GM21423 (cell line): ENCODE measurements at regions not wholly inside any gene's neighbourhood (a gene's known extent, or its start where the extent isn't known, plus 50 kb on each side); places are given as distances from the start of the nearest gene placed in this dataset.
"Not testable (repeated sequence)": the region's sequence is repeated elsewhere in the genome, so short reads cannot be mapped to it uniquely, and the experiment has no call there.

Experiments
- ATAC-seq: cut with Tn5 transposase; IDR thresholded peaks from one replicate; pipeline ENCODE4 v1.9.1; 2021; ENCODE audit warnings: mild to moderate bottlenecking, moderate library complexity; ENCODE audit not compliant: unreplicated experiment

DNA sequence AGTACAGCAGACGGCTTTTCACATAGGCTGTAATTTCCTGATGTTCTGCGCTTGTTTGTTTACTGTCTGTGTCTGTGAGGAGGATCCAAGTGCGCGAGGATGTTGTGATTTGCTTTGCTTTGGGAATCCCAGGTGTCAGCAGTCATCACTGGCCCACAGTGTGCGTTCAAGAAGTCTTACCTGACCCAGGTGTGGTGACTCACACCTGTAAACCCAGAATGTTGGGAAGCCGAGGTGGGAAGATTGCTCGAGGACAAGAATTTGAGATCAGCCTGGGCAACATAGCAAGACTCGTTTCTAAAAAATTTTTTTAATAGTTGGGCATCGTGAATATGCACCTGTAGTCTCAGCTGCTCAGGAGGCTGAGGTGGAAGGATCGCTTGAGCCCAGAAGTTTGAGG is 110.7 kb downstream of the CRLF3 start:
- not testable (repeated sequence) for ATAC-seq

DNA sequence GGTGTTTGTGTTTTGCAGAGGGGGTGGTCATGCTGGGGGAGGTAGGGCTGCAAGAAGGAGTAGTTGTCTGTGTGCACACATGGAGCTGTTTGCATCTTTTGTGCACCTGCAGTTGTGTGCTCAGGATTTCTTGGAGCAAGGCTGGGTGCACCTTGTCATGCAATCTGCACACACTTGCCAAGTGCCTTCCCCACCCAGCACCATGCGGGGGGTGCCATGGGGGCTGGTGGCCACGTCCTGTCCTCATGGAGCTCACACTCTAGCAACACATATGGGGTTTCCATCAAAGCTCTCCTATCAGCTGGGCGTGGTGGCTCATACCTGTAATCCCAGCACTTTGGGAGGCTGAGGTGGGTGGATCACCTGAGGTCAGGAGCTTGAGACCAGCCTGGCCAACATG is 111.6 kb downstream of the CRLF3 start:
- not testable (repeated sequence) for ATAC-seq

DNA sequence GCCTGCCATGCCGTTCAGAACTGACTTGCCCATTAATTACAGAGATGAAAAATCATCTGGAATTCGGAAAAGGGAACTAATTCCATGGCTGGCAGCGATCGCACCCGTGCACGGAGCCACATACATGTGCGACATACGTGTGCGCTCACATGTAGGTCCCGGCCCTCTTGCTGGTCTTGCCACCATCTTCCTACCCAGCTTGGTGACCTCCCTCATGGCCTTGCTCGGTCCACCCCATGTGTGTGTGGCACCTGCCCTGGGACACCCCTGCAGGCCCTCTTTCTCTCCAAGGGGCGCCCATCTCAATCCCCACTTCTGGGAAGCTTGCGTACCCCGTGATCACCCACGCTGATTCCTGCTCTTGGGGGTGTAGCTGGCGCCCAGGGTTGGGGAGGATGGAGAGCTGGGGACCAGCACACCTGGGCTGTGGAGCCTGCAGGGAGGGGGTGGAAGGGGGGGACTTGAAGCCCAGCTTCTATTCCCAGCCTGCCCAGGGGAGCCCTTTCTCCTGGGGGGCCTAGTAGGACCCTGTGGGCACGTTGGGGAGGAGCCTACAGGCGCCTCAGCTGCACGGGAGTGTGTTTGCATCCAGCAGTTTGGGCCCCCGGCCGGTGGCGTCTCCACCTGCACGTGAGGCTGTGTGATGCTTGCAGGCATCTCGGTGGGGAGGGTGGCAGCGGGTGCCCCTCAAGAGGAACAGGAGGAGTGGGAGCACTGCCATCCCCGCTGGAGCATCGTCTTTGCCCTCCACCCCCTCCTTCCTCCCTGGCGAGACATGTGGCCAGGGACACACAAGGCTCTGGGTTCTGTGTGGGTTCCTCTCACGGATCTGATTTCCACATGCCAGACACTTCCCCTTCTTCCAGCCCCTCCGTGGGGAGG is 112.6 kb downstream of the CRLF3 start:
- not testable (repeated sequence) for ATAC-seq

DNA sequence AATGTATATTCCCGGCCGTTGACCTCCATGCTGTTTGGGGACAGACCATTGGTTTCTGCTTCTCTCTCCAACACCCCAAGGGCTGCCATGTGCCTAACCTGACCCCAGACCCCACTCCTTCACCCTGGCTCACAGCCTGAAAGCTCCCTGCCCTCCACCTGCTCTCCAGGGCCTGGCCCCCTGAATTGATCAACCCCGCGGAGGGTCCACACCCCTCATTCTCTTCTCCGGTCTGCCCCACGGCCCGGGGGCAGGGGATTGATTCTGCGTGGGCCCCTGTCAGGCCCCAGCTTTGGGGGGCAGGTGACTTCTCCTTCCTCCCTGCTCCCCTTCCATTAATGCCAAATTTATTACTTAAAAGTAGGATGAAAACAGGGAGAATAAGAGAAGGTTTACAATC is 113.3 kb downstream of the CRLF3 start:
- not testable (repeated sequence) for ATAC-seq

DNA sequence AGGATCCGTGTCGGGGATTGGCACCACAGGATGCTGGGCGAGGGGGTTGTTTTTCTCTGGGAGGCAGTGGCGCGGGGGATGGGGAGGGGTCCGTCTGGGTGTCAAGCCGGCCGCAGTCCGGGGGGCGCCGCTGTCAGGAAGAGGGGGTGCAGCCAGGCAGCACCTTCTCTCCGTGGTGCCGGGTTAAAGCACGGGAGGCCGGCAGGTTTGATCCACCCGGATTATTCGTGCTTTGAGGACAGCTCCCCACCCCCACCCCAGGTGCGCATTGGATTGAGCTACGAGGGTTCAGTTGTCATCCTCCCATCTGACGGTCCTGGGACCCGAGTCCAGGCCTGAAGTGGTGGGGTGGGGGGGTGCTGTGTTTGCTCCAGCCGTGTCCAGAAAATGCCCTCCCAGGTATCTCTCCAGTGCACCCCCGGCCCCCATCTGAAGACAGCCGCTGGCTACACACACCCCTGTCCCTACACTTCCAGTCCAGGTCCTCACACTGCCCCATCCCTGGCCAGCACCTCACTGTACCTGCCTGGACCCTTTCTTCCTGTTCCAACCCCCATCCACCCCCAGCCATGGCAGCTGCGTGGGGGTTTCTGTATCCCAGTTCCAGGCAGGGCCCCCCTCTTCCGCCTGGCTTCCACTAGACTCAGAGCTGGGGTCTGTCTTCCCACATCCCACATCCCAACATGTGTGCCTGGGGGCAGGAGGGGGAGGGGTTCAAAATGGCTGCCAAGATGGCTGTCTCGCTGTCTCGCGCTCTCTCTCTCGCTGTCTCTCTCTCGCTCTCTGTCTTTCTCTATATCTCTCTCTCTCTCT is 114.0 kb downstream of the CRLF3 start:
- ATAC-seq: not testable (repeated sequence)

DNA sequence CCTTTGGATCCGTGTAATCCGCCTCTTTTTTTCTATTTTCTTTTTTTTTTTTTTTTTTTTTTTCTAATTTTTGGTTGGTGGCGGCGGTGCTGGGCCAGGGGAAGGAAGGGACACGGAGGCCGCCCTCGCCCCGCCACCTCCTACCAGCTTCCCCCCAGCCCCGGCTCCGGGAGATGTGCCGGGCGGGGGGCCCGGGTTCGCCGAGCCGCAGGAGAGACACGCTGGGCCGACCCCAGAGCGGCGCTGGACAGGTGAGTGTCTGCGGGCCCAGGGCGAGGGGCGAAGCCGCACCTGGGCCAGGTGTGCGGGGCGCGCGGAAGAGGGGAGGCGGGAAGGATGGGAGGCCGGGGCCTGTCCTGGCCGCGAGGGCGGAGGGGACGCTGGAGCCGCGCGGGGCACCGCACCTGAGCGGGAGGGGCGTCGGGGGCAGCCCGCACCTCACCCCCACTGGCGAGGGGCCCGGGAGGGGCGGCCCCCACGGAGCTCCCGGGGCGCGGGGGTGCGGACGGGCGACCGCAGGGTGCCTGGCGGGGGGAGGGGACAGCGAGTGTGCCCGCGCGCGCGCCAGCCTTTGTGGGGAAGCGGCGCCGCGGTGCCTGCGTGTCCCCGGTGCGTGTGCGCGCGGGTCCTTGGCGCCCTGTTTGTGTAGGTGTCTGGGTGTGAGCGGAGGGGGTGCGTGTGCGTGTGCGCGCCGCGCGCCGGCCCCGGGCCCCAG is 114.8 kb downstream of the CRLF3 start:
- not testable (repeated sequence) for ATAC-seq

DNA sequence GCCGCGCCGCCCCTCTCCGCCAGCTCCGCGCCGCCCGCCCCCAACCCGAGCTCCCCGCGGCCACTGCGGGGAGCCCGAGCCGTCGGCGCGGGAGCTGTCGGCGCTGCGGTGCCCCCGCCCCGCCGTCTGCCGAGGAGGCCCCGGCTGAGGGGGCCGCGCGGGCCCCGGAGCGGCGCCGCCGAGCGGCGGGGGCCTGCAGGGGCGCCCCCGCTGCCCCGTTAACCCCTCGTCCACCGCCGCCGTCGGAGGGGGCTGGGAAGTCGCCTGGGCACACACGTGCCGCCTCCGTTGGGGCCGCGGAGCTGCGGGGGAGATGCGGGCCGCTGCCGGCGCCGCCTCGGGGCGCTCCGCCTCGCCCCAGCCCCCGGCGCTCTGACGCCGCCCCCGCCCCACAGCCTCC is 115.4 kb downstream of the CRLF3 start:
- not testable (repeated sequence) for ATAC-seq

DNA sequence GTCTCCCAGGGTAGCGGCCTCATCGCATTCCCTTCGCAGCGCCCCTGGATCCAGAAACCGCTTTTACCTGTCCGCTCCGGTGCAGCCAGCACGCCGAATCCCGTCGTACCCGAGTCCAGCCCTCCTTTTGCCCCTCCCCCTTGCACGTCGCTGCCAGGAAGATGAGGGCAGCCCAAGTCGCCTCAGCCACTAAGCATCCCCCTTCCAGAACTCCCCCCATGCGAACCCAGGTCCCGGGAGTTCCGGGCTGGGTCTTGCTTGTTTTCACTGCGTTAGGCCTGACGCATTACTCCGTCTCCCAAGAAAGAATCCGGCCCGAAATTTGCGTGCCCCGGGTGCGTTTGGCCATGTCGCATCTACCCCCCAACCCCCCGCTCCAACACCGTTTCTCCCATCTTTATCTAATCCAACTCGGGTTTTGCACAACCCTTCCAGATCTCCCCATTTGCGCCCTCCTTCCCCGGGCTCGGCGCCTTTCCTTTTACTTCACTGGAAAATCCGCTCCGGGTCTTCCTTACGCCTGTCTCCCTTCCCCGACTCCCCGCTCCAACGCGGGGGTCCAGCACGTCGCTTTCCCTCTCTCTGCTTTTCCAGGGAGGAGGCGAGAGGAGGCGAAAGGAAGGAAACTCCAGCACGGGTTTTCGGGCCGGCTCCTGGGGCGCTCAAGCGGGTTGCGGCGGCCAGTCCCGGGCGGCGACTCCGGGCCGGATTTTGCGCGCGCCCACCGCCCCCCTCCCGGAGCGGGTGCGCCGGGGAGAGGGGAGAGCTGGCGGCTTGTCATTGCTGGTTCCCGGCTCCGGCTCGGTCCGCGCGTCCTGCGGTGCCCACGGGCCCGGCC is 116.0 kb downstream of the CRLF3 start:
- ATAC-seq: peak; percentile 56

DNA sequence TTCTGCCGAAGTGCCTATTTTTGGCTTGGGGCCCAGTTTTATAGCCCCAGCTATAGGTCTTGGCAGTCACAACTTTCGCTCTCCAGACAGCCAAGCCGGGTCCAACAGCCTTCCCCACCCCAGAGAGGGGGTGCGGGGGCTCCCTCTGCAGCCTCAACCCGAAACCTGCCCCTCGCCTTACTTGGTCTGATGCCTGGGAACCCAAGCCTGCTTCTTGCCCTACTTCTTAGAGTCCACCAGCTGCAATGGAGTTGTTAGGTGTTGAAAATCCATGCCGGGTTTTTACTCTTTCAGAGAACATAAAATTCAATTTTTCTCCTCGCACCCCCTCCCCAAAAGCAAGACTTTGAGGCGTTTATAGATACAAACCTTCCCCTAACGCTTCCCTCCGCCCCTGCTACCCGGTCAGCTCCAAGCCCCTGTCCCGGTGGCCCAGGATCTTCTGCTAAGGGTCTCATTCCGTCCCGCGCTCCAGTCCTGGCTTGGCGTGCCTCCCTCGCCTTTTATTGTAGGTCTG is 116.7 kb downstream of the CRLF3 start:
- ATAC-seq: not testable (repeated sequence)

DNA sequence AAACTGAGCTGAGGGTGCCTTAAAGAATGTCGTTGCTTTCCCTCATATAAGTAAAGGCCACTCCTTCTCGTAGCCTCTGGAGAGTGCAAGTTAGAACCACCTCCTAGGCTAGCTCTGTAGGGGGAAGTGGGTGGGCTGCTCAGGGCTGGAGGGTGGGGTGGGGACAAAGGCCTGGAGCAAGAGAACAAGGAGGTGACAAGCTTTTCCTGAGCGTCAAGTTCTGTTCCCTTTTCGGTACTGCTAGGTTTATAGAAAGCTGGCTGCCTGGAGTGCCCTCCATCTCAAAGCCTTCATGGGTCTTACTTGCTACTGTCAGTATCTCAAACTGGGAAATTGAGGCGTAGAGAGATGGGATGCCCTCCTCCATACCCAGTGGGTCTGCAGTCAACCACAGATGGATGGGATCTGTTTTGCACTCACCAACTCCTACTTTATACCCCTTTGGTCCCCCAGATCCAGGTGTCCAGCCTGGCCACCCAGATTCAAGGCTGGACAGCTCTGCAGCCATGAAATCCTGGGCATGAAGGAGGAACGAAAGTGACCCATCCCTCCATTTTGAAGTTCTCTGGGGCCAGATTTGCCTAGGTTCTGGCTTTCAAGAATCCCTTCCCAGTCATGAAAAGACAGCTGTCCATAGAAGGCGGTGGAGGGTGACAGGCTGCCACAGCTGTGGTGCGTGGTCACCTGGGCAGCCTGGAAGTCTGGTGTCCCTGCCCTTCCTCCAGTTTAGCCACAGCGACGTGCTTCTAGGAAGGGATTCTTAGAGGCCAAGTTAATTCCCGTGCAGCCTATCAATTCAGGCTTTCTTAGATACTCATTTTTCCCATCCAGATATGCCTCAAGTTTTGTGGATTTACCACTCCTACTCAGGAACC is 117.8 kb downstream of the CRLF3 start:
- ATAC-seq: not testable (repeated sequence)

DNA sequence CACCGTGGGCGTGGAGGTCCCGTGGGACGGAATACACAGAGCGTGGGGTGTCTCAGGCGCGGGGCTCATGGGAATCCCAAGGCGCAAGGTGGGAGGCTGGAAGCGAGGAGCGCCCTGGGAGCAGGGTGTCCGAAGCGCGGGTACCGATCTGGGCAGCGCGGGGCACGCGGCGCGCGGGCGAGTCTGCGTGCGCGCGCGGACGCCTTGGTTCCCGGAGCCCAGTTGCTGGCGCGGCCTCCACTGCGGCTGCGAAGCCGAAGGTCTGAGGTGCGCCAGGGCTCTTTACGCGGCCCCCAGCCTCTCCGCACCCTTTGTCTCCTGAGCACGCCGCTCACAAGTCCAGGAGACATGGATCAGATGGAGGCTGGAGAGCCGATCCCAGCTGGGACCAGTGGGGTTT is 118.5 kb downstream of the CRLF3 start:
- not testable (repeated sequence) for ATAC-seq

DNA sequence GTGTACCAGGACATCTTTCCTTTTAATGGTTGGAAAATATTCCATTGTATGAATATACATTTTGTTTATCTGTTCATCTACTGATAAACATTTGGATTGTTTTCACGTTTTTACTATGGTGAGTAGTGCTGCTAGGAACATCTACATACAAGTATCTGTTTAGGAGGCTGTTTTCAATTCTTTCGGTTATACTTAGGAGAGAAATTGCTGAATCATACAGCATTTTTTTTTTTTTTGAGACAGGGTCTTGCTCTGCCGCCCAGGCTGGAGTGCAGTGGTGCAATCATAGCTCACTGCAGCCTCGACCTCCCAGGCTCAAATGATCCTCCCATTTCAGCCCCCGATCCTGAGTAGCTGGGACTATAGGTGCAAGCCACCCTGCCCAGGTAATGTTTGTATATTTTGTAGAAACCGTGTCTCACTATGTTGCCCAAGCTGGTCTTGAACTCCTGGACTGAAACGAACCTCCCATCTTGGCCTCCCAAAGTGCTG is 122.9 kb downstream of the CRLF3 start:
- ATAC-seq: no peak

DNA sequence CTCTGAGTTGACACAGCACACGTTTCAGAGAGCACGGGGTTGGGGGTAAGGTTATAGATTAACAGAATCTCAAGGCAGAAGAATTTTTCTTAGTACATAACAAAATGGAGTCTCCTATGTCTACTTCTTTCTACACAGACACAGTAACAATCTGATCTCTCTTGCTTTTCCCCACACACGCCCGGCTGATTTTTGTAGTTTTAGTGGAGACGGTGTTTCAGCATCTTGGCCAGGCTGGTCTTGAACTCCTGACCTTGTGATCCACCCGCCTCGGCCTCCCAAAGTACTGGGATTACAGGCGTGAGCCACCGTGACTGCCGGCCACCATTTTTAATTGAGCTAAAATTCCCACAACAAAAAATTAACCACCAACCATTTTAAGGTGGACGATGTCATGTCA is 123.7 kb downstream of the CRLF3 start:
- ATAC-seq: not testable (repeated sequence)

DNA sequence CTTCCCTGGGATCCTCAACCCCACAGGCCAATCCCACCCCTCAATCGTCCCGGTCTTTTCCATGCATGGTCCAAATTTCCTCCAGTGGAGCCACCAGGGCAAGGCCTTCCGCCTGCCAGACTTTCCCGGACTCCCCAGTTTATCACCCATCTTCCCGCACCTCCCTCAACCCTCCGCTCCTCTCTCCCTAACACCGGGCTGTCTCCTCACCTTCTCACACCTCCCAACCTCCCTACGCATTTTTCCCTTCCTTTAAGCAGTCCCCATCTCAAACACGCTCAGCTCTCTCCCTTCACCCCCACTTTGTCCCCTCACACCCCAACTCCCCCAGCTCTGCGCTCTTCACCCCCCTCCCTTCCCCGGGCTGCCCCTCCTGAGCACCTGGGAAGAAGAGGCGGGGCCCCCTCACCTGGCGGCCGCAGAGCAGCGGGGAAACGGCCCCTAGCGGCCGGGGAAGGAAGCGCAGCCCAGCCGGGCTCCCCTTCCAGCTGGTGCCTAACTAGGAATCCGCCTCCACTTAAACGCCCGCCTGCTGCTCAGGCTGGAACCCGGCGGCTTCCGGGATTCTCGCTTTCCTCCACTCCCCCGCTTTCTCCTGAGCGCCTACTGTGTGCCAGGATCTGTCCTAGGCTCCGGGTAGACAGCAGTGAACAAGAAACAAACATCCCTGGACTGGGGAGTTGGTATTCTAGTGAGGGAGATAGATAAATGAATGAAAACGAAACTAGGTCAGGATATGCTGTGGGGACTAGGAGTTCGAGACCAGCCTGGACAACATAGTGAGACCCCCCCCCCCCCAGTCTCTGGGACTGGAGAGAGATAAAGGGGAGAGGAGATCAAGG is 126.7 kb downstream of the CRLF3 start:
- not testable (repeated sequence) for ATAC-seq

DNA sequence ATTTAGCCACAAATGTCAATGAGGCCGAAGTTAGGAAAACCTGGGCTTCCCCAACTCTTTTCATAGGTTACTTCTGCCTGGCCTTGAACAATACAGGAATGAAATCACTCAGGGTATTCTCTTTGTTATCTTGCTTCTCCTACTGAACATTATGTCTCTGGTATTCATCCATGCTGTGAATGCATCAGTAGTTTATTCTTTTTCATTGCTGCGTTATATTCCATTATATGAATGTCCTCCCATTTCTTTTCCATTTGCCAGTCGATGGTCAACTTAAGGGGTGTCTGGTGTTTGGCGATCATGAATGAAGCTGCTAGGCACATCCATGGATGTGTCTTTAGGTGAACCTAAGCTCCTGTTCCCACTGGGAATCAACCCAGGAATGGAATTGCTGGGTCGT is 128.3 kb downstream of the CRLF3 start:
- no peak for ATAC-seq

DNA sequence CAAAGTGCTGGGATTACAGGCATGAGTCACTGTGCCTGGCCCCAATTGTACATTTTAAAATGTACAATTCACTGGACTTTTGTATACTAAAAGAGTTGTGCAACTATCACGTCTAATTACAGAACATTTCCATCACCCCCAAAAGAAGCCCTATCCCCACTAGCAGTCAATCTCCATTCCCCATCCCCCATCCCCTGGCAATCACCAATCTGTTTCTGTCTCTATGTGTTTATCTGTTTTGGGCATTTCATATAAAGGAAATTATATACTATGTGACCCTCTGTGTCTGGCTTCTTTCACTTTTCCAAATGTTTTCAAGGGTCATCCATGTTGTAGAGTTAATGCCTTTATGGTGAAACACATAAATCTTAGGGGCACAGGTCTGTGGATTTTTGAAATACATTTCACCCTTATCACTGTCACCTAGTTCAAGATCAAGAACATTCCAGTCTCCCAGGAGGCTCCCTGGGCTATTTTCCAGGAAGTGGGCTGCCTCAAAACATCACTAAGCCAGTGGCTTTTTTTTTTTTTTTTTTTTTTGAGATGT is 129.2 kb downstream of the CRLF3 start:
- not testable (repeated sequence) for ATAC-seq

DNA sequence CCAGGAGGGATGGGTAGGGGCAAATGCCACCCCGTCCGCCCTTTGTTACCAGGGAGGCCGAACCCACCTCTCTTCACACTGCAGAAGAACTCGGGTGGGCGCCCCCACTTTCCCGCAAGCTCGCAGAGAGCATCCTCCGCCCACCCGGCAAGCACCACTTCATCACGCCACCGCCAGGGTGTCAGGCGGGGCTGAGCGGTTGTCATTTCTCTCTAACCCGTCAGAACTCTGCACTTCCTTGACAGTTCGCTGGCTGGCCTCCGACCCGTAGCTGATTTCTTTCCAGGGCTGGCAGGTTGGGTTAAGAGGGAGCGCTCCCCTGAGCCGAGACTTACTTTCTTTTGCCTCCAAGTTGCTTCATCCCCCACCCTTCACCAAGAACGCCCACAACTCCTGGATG is 130.7 kb downstream of the CRLF3 start:
- peak; percentile 44 for ATAC-seq
